ENCODE measurements at regions not wholly inside any gene's neighbourhood (a gene's known extent, or its start where the extent isn't known, plus 50 kb on each side); places are given as distances from the start of the nearest gene placed in this dataset.
"Not testable (repeated sequence)": the region's sequence is repeated elsewhere in the genome, so short reads cannot be mapped to it uniquely, and the experiment has no call there.

GRCh38 chr20:18876394-18876793 lies 62.8 kb downstream of the SCP2D1 start:
- not testable (repeated sequence) for DNase-seq (ENCODE audit: low read depth in 4 of 4, low spot score in 3 of 4)

DNA sequence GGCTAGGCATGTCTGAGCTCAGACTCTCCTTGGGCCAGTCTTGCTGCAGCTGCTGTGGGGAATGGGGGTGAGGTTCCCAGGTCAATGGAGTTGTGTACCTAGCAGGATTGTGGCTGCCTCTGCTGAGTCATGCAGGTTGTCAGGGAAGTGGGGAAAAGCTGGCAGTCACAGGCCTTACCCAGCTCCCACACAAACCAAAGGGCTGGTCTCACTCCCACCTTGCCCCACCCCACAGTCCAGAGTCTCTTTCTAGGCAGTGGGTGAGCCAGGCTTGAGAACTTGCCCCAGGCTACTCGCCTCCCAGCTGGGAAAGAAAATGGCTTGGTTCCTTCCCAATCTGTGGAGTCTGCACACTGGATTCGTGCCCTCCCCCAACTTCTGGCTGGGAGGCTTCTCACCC lies 65.7 kb downstream of the SCP2D1 start:
- DNase-seq (ENCODE audit: low read depth in 4 of 4, low spot score in 3 of 4), result no peak

GRCh38 chr20:18886756-18887155 lies 73.2 kb downstream of the SCP2D1 start:
- DNase-seq (ENCODE audit: low read depth in 4 of 4, low spot score in 3 of 4), result no peak

DNA sequence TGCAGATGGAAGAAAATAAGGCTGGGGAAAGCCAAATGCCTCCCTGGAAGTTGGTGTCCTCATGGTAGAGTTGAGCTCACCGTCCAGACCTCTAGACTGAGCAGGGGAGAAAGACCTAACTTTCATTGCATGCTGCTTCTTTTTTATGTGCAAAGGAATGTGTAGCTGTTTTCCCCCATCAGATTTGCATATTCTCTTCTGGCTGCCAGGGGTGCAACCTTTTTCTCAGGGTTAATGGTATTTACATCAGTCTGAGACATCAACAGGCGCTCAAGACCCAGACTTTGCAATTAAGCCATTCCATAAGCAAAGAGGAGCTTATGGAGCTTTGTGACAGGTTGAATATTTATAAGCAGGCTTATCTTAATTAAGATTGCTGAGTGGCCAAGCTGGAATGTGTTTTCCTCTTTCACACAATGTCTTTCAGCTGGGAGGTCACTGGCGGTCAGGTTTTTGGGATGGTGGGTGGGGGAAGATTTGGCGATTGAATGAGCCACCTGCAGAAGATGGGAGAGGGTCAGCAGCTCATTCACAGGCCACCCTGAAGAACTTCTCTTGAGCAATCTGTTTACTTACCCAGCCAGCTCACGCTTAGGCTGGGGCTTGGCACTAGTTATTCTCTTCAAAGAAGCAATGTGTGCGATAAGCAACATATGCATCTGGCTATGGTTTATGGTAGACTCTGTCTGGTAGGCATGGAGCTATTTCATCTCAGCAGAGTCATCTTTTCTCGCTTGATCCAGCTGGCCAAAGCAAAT lies 88.6 kb downstream of the SCP2D1 start:
- no peak for DNase-seq (ENCODE audit: low read depth in 4 of 4, low spot score in 3 of 4)

- DNase-seq (ENCODE audit: low read depth in 4 of 4, low spot score in 3 of 4), result no peak
These were observed 90.6 kb downstream of the SCP2D1 start for GRCh38 chr20:18904192-18904591.

- DNase-seq (ENCODE audit: low read depth in 4 of 4, low spot score in 3 of 4), result no peak
These were observed 91.0 kb downstream of the SCP2D1 start for GRCh38 chr20:18904624-18905023.

GRCh38 chr20:18906046-18906445 lies 92.5 kb downstream of the SCP2D1 start:
- no peak for DNase-seq (ENCODE audit: low read depth in 4 of 4, low spot score in 3 of 4)

- DNase-seq (ENCODE audit: low read depth in 4 of 4, low spot score in 3 of 4), result no peak
These were observed 93.8 kb downstream of the SCP2D1 start for GRCh38 chr20:18907353-18907752.

DNA sequence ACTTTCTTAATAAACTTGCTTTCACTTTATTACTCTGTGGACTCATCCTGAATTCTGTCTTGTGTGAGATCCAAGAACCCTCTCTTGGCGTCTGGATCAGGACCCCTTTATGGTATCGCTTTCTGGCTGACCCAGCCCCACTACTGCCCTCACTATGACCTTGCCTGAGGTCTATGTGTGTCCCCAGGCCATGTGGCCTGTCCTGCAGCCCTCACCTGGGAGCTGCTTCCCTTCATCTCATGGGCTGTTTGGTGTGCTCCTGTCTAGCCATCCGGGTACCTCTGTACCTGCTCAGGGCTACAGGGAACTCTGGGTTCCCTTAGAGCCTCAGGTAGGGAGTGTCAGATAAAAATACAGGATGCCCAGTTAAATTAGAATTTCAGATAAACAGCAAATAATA lies 94.5 kb downstream of the SCP2D1 start:
- DNase-seq (ENCODE audit: low read depth in 4 of 4, low spot score in 3 of 4), result no peak

DNA sequence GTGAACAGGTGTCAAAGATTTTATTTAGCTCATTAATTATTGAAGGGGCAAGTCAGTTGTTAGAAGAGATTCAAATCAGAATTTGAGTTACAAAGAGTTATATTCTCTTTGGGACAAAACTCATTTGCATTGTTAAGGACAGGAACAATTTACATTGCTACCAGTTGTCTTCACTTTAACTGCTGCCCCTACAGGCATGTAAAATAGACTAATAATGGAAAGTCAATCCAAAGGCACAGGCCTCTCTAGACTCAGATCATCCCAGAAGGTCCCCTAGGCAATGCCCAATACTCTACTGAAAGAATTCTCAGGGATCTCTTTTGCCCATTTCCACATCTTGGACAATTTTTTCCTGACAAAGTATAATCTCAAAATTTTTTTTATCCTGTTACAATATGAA lies 95.7 kb downstream of the SCP2D1 start:
- no peak for DNase-seq (ENCODE audit: low read depth in 4 of 4, low spot score in 3 of 4)

- no peak for DNase-seq (ENCODE audit: low read depth in 4 of 4, low spot score in 3 of 4)
These were observed 100.1 kb downstream of the SCP2D1 start for GRCh38 chr20:18913701-18914100.

DNA sequence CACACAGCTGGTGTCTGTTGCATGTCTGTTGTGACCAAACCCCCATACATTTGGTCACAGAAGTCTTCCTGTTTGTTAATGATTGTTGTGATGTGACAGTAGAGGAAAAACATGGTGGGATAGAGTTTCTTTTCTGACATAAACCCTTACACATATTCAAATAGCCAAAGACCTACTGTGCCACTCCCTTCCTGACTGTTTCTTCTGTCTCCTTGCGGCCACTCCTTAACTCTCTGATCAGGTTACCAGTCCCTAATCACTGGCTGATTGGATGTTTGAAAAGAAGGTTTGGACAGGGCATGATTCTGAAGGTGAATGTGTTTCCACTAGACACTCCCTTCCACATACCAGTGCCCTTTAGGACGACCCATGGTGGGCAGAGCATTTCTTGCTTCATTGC lies 101.2 kb downstream of the SCP2D1 start:
- no peak for DNase-seq (ENCODE audit: low read depth in 4 of 4, low spot score in 3 of 4)

- no peak for DNase-seq (ENCODE audit: low read depth in 4 of 4, low spot score in 3 of 4)
These were observed 103.5 kb downstream of the SCP2D1 start for GRCh38 chr20:18916886-18917750.

- no peak for DNase-seq (ENCODE audit: low read depth in 4 of 4, low spot score in 3 of 4)
These were observed 106.4 kb downstream of the SCP2D1 start for GRCh38 chr20:18919996-18920395.

GRCh38 chr20:18921291-18921690 lies 107.7 kb downstream of the SCP2D1 start:
- DNase-seq (ENCODE audit: low read depth in 4 of 4, low spot score in 3 of 4), result no peak

- no peak for DNase-seq (ENCODE audit: low read depth in 4 of 4, low spot score in 3 of 4)
These were observed 108.7 kb downstream of the SCP2D1 start for GRCh38 chr20:18922251-18922650.

DNA sequence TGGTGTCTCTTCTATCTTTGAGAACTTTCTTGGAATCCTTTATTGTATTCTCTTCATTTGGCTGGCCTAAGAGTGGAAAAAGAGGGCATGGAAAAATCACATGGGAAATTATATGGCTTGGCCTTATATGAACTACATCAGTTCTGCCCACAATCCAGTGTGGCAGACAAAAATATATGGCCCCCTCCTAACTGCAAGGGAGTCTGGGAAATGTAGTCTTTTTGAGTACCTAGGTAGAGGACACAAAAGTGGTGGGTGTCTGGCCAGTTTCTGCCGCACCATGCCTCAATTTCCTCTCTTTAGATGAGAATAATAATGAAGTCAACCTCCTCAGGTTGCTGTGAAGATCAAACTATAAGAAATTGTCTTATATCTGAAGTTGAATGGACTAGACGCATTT lies 109.3 kb downstream of the SCP2D1 start:
- no peak for DNase-seq (ENCODE audit: low read depth in 4 of 4, low spot score in 3 of 4)

DNA sequence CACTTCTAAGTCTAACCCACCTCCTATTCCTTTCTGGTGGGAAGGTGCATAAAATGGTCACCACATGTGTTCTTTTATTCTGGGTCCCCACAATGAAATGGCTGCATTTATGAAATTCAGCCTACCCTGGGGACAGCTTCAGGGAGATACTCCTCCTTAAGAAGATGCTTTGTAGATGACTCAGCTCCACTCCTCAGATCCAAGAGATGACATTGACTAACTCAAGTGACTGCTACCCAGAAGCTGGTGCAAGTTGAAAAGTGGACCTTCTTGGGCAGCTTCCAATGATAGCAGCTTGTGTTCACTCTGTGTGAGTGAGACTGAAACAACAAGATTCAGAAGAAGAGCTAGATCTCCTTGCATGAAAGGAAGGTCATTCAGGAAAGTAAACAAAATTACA lies 113.4 kb downstream of the SCP2D1 start:
- DNase-seq (ENCODE audit: low read depth in 4 of 4, low spot score in 3 of 4), result no peak

DNA sequence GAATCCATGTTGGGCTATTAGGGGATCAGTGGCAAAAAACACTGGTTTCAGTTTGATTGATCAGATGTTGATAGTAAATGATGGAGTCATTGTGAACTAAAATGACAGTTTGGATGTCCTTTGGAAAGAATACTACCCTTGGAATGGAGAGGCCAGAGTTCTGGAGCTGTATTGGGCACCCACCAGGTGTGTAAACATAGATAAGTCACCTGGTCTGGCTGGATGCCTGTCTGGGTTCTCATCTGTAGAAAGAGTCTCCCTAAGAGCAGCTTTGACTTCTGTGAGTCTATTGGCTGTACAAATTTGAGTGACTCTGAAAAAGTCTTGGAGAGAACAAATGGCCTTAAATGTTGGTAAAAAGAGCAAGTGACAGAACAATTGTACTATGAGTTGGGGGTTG lies 115.0 kb downstream of the SCP2D1 start:
- no peak for DNase-seq (ENCODE audit: low read depth in 4 of 4, low spot score in 3 of 4)

DNA sequence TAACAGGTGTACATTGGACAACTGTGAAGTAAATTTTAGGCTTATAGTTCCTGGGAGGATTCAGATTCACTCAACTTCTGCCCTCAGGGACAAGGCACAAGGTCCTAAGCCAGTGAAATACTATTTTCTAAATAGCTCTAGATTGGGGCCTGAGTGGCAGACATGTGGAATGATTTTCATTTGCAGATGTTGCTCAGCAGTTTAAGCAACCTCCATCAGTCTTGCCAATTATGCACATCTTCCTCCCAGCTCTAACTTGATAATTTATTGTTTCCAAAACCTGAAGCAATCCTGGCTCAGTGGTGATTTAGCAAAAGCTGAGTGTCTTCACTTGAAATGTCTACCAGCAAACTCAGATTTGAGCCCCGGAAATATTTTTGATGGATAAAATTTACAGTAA lies 116.2 kb downstream of the SCP2D1 start:
- DNase-seq (ENCODE audit: low read depth in 4 of 4, low spot score in 3 of 4), result no peak

GRCh38 chr20:18943542-18943941 lies 130.0 kb downstream of the SCP2D1 start:
- DNase-seq (ENCODE audit: low read depth in 4 of 4, low spot score in 3 of 4), result no peak

GRCh38 chr20:18956890-18957289 lies 143.3 kb downstream of the SCP2D1 start:
- no peak for DNase-seq (ENCODE audit: low read depth in 4 of 4, low spot score in 3 of 4)
